ENCODE measurements at regions not wholly inside any gene's neighbourhood (a gene's known extent, or its start where the extent isn't known, plus 50 kb on each side); places are given as distances from the start of the nearest gene placed in this dataset.

- DNase-seq (ENCODE audit: low read depth in 3 of 3), result no peak
Observed at GRCh38 chr5:96584712-96585111, 77.5 kb upstream of the CAST start.

- DNase-seq (ENCODE audit: low read depth in 3 of 3), result no peak
Observed at GRCh38 chr5:96588539-96588938, 73.6 kb upstream of the CAST start.

GRCh38 chr5:96590796-96591195 is 71.4 kb upstream of the CAST start:
- DNase-seq (ENCODE audit: low read depth in 3 of 3), result no peak

- no peak for DNase-seq (ENCODE audit: low read depth in 3 of 3)
Observed at GRCh38 chr5:96595300-96596090, 66.7 kb upstream of the CAST start.

- peak in 1 of 3 experiments; percentile 12 for DNase-seq (ENCODE audit: low read depth in 3 of 3)
Observed at GRCh38 chr5:96597438-96598020, 64.6 kb upstream of the CAST start.

- no peak for DNase-seq (ENCODE audit: low read depth in 3 of 3)
Observed at GRCh38 chr5:96601200-96601599, 61.0 kb upstream of the CAST start.

GRCh38 chr5:96601715-96602244 is 60.4 kb upstream of the CAST start:
- peak; percentile 16 to 62 (median 19) for DNase-seq (ENCODE audit: low read depth in 3 of 3)

- no peak for DNase-seq (ENCODE audit: low read depth in 3 of 3)
Observed at GRCh38 chr5:96602776-96603175, 59.4 kb upstream of the CAST start.

GRCh38 chr5:96605144-96605837 is 56.9 kb upstream of the CAST start:
- no peak for DNase-seq (ENCODE audit: low read depth in 3 of 3)

- no peak for DNase-seq (ENCODE audit: low read depth in 3 of 3)
Observed at GRCh38 chr5:96609369-96609768, 52.8 kb upstream of the CAST start.

- no peak for DNase-seq (ENCODE audit: low read depth in 3 of 3)
Observed at GRCh38 chr5:96610747-96611146, 51.4 kb upstream of the CAST start.

GRCh38 chr5:96611946-96612345 is 50.2 kb upstream of the CAST start:
- DNase-seq (ENCODE audit: low read depth in 3 of 3), result no peak

All from stimulated activated CD4-positive, alpha-beta T cell treated with anti-CD3 and anti-CD28 coated beads, TNF-alpha, amount 100 ng/mL, for 24 hours (primary cell).